RWPE2 (cell line): ENCODE measurements at regions not wholly inside any gene's neighbourhood (a gene's known extent, or its start where the extent isn't known, plus 50 kb on each side); places are given as distances from the start of the nearest gene placed in this dataset.

ENCODE experiments used
- ATAC-seq: fragments of 200-7000 bp; cut with Tn5 transposase; 3 replicates; pipeline ENCODE4 v1.9.1; 2021; ENCODE audit warnings: low read depth
- DNase-seq: peaks from one replicate; pipeline ENCODE4 v3.0.0-alpha.2; 2020; ENCODE audit warnings: low spot score
- H3K27ac ChIP-seq: fragments of 450-650 bp; 2 replicates; pipeline ENCODE4 v1.5.1; 2017; ENCODE audit warnings: mild to moderate bottlenecking; ENCODE audit not compliant: poor library complexity, severe bottlenecking
- H3K27me3 ChIP-seq: fragments of 250-450 bp; sonication (Bioruptor Pico); 2 replicates; pipeline ENCODE4 v1.5.1; 2021; ENCODE audit warnings: mild to moderate bottlenecking, moderate library complexity; ENCODE audit not compliant: insufficient read depth, poor library complexity, severe bottlenecking
- H3K36me3 ChIP-seq: fragments of 250-450 bp; sonication (Bioruptor Pico); 2 replicates; pipeline ENCODE4 v1.5.1; 2020; ENCODE audit warnings: low read depth, mild to moderate bottlenecking, moderate library complexity
- H3K4me1 ChIP-seq: fragments of 250-450 bp; sonication (Bioruptor Pico); 2 replicates; pipeline ENCODE4 v1.5.1; 2021; ENCODE audit warnings: mild to moderate bottlenecking, moderate library complexity; ENCODE audit not compliant: insufficient read depth, poor library complexity, severe bottlenecking
- H3K4me3 ChIP-seq: fragments of 250-450 bp; sonication (Bioruptor Pico); 2 replicates; pipeline ENCODE4 v1.5.1; 2021; ENCODE audit warnings: mild to moderate bottlenecking, moderate library complexity; ENCODE audit not compliant: severe bottlenecking
- H3K9me3 ChIP-seq: fragments of 250-450 bp; sonication (Bioruptor Pico); 2 replicates; pipeline ENCODE4 v1.5.1; 2021; ENCODE audit warnings: mild to moderate bottlenecking, moderate library complexity; ENCODE audit not compliant: severe bottlenecking
- CTCF ChIP-seq: fragments of 450-650 bp; IDR thresholded peaks from one replicate; pipeline ENCODE4 v1.5.1; 2017; ENCODE audit warnings: mild to moderate bottlenecking, moderate library complexity; ENCODE audit not compliant: poor library complexity, severe bottlenecking

DNA sequence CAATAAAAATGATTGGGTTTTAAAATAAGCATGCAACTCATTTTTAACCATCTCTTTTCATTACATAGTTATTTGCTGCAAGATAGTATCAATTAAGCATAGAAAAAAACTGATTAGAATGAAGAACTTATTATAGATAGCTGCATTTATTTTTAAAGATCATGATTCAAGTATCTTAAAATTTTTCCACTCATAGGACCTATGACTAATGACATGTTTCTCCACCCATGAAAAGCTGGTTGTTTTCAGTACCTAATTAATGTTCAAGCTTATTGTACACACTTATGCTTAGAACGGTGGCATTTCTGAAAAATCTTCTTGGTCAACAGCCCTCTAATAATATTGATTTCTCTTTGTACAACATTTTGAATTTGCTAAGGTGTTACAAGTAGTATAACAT is 193.5 kb upstream of the PITX2 start:
- no peak for DNase-seq
- TF ChIP-seq CTCF = no peak
- Histone ChIP-seq H3K4me1 (no peaks in the 10 kb centered on the region), H3K27me3 (no peaks in the 10 kb centered on the region), H3K9me3 (no peaks in the 10 kb centered on the region), H3K4me3 (no peak overlapping the region), H3K36me3 (no peaks in the 10 kb centered on the region), H3K27ac (no peak overlapping the region)
- ATAC-seq = no peak

DNA sequence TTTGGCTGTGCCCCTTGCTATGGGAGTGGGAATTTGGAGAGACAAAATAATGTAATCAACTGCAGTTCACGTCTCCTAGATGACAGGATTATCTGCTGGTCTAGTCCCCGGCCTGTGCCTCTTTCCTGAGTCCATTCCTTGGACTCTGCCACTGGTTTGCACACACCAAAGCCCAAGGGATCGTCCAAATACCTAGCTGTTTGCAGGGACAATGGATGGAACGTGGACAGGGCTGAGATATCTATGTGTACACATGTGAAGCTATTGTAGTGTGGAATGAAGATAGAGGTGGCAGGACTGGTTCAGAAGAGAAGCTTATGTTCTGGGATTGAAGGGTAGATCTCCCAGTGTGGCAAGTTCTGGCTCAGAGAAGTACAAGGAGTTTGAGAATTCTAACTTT is 198.3 kb upstream of the PITX2 start:
- H3K36me3 ChIP-seq = no peaks in the 10 kb centered on the region
- no peak overlapping the region for H3K4me3 ChIP-seq
- no peak for ATAC-seq
- no peak for DNase-seq
- H3K9me3 ChIP-seq = no peaks in the 10 kb centered on the region
- TF ChIP-seq CTCF = no peak
- no peaks in the 10 kb centered on the region for H3K27me3 ChIP-seq
- H3K4me1 ChIP-seq = no peaks in the 10 kb centered on the region
- H3K27ac ChIP-seq = no peak overlapping the region

DNA sequence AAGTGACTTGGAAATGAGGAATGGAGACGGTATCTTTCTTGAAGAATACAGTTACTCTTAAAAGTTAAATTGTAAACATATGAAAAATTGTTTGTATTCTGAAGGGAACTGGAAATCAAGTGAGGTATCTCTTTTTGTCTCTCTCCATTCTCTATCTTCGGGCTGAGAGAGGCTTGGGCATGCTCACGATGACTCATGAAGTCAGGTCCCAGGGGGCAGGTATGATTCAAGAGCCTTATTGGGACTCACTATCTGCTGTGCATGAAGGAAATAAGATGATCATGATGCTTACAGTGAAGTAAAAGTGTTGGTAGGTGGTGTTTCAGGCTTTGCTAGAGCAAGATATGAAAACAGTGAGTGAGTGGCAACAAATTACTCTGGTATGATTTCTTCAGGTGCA is 200.4 kb upstream of the PITX2 start:
- Histone ChIP-seq H3K4me3 (no peak overlapping the region), H3K36me3 (no peaks in the 10 kb centered on the region), H3K27ac (no peak overlapping the region), H3K4me1 (no peaks in the 10 kb centered on the region), H3K27me3 (no peaks in the 10 kb centered on the region), H3K9me3 (no peaks in the 10 kb centered on the region)
- no peak for TF ChIP-seq CTCF
- ATAC-seq = peak; percentile 45; the same call in 2 of the 3 replicates
- no peak for DNase-seq

DNA sequence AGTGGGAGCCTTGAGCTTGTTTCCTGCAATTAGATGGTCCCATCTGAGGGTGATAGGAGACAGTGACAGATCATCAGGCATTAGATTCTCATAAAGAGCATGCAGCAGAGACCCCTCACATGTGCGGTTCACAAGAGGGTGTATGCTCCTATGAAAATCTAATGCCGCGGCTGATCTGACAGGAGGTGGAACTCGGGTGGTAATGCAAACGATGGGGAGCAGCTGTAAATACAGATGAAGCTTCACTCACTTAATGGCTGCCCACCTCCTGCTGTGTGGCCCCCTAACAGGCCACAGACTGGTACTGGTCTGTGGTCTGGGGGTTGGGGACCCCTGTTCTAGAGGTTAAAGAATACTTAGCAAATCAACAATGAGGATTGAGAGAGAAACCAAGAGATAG is 201.5 kb upstream of the PITX2 start:
- Histone ChIP-seq H3K4me1 (no peaks in the 10 kb centered on the region), H3K27me3 (no peaks in the 10 kb centered on the region), H3K27ac (no peak overlapping the region), H3K9me3 (no peaks in the 10 kb centered on the region), H3K36me3 (no peaks in the 10 kb centered on the region), H3K4me3 (no peak overlapping the region)
- no peak for DNase-seq
- TF ChIP-seq CTCF = no peak
- ATAC-seq = no peak

GRCh38 chr4:110826656-110827055 is 203.8 kb upstream of the PITX2 start:
- ATAC-seq (no peak), DNase-seq (no peak)
- Histone ChIP-seq H3K36me3 (no peaks in the 10 kb centered on the region), H3K27me3 (no peaks in the 10 kb centered on the region), H3K4me1 (no peaks in the 10 kb centered on the region), H3K4me3 (no peak overlapping the region), H3K27ac (no peak overlapping the region), H3K9me3 (no peaks in the 10 kb centered on the region)
- no peak for TF ChIP-seq CTCF
